ENCODE measurements at regions not wholly inside any gene's neighbourhood (a gene's known extent, or its start where the extent isn't known, plus 50 kb on each side); places are given as distances from the start of the nearest gene placed in this dataset.

DNA sequence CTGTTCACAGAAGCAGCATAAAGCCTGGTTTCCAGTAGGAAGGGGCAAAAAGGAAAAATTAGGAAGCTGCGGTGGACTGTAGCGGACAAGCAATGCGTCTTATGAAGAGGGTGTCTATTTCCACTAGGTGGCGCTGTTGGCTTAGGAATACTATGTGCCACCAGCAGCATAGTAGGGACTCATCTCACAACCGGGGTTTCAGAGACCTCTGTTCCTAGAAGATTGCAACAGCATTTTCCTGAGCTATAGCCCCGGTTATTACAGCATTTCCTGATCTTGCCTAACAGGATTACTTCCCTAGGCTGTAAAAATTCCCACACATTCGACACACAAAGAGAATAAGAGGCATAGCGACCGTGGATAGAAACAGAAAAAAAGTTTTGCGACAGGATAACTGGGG is 683.0 kb downstream of the TBL1XR1 start:
- peak overlapping the region; percentile 13; the same call in 1 of the 2 replicates for H3K27ac Mint-ChIP-seq
- peak overlapping the region; percentile 83; the same call in 1 of the 2 replicates for H3K4me3 Mint-ChIP-seq
- TF ChIP-seq, protein P1, sequence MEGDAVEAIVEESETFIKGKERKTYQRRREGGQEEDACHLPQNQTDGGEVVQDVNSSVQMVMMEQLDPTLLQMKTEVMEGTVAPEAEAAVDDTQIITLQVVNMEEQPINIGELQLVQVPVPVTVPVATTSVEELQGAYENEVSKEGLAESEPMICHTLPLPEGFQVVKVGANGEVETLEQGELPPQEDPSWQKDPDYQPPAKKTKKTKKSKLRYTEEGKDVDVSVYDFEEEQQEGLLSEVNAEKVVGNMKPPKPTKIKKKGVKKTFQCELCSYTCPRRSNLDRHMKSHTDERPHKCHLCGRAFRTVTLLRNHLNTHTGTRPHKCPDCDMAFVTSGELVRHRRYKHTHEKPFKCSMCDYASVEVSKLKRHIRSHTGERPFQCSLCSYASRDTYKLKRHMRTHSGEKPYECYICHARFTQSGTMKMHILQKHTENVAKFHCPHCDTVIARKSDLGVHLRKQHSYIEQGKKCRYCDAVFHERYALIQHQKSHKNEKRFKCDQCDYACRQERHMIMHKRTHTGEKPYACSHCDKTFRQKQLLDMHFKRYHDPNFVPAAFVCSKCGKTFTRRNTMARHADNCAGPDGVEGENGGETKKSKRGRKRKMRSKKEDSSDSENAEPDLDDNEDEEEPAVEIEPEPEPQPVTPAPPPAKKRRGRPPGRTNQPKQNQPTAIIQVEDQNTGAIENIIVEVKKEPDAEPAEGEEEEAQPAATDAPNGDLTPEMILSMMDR (IDR thresholded peaks at IDR 0.05), result peak; percentile 89
- peaks cover 15% of the 10 kb centered on the region; the same call in 1 of the 2 replicates for H3K4me1 Mint-ChIP-seq (ENCODE audit: low read depth)
- H3K36me3 Mint-ChIP-seq (ENCODE audit: low read depth), result no peaks in the 10 kb centered on the region
- peaks cover 1% of the 10 kb centered on the region for H3K27me3 Mint-ChIP-seq (ENCODE audit: insufficient read depth)
- DNase-seq, result no peak
- H3K9me3 Mint-ChIP-seq, result peaks cover 8% of the 10 kb centered on the region; the same call in 1 of the 2 replicates

DNA sequence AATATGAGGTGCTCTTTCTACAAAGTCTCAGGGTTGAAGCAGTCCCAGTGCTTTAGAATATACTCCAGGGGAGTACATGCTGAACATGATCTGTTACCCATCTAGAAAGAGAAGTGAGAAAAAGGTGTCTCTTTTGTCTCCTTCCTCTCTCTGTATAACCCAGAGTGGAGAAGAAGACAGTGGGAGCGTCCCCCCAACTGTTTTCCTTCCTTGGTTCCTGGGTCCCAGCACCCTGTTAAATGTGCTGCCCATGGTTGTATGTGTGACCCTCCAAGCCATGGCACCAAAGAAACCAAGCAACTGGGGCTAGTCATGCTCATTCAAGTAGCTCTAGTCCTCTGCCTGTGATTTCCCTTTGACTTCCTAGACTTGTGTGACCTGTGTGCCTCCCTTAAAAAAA is 683.7 kb downstream of the TBL1XR1 start:
- Mint-ChIP-seq H3K4me1 (ENCODE audit: low read depth) (peaks cover 15% of the 10 kb centered on the region; the same call in 1 of the 2 replicates), H3K36me3 (ENCODE audit: low read depth) (no peaks in the 10 kb centered on the region), H3K27ac (no peak overlapping the region), H3K27me3 (ENCODE audit: insufficient read depth) (peaks cover 5% of the 10 kb centered on the region), H3K9me3 (peaks cover 8% of the 10 kb centered on the region; the same call in 1 of the 2 replicates), H3K4me3 (no peak overlapping the region)
- no peak for DNase-seq
- TF ChIP-seq, protein P1 (IDR thresholded peaks at IDR 0.05), result no peak

DNA sequence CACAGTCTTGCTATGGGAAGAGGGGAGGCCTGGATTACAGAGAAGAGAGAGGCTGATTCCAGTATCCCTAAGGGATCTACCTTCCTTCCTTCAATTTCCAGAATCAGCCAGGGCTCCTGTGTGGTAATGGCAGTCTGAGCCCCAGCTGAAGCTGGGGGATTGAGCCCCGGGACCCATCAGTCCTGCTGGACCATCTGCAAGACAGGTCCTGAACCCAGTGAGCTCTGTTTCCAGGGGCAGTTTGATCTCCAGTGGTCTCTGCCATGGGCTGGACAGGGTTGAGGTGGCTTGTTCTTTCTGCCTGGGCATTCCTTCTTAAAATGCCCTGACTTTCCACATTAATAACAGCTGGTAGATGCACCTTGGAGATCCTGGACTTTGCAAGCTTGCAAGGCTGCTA is 685.2 kb downstream of the TBL1XR1 start:
- peaks cover 8% of the 10 kb centered on the region; the same call in 1 of the 2 replicates for H3K9me3 Mint-ChIP-seq
- H3K27ac Mint-ChIP-seq, result no peak overlapping the region

DNA sequence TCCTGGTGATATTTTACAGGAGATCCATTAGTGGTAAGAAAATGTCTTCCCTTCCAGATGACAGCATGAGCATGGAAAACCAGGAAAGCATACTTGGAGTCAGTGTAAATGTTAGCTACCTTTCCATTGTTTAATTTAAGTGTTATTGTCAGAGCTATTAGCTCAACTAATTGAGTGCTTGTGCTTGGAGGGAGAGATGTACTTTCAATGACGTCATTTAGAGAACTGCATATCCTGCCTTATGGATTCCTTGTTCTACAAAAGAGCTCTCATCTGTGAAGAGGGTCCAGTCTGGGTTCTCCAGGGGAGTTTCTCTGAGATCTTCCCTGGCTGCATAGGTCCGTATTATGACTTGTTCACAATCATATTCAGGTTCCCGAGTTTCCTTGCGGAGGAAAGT is 687.2 kb downstream of the TBL1XR1 start:
- DNase-seq, result no peak
- Mint-ChIP-seq H3K36me3 (ENCODE audit: low read depth) (no peaks in the 10 kb centered on the region), H3K4me1 (ENCODE audit: low read depth) (peaks cover 10% of the 10 kb centered on the region; the same call in 1 of the 2 replicates), H3K27ac (no peak overlapping the region), H3K27me3 (ENCODE audit: insufficient read depth) (peaks cover 5% of the 10 kb centered on the region), H3K9me3 (peaks cover 8% of the 10 kb centered on the region; the same call in 1 of the 2 replicates), H3K4me3 (no peak overlapping the region)
- TF ChIP-seq, protein P1 (IDR thresholded peaks at IDR 0.05), result no peak

More for the DNA sequence above, 685.2 kb downstream of the TBL1XR1 start:
- Mint-ChIP-seq H3K36me3 (ENCODE audit: low read depth) (no peaks in the 10 kb centered on the region), H3K27me3 (ENCODE audit: insufficient read depth) (peaks cover 5% of the 10 kb centered on the region), H3K4me3 (no peak overlapping the region), H3K4me1 (ENCODE audit: low read depth) (peaks cover 15% of the 10 kb centered on the region; the same call in 1 of the 2 replicates)
- no peak for DNase-seq
- TF ChIP-seq, protein P1 (IDR thresholded peaks at IDR 0.05), result no peak

DNA sequence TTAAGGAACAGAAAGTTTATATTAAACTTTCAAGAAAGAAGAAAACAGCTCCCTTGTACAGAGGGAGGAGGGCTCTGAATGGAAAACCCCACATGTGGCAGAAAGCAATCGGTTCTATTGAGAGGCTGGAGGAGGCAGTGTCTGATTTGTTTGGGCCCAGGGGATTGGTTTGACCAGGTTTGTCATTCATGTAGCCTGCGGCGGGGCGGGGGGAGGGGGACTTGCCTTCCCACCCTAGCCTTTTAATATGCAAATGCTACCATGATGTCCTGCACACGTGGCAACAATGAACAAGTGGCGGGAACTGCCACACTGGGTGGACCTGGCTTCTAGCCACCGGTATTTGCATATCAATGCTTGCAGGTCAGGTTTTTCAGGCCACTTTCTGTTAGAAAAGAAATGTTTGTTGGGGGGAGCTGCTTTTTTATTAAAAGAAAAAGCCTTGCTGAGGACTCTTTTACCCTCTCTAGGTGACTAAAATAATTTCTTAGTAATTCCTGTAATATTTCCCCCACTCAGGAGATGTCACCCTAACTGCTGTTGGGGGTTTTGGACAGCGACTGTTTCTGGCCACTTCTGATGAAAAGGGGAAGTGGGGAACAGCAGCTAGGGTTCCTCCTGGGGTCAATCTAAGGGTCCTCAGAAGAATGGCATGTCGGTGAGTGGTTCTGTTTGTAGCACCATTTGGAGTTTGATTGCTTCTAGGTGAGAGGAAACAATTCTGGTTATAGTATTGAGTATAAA is 691.2 kb downstream of the TBL1XR1 start:
- Mint-ChIP-seq H3K27me3 (ENCODE audit: insufficient read depth) (peaks cover 3% of the 10 kb centered on the region; the same call in 1 of the 2 replicates), H3K27ac (no peak overlapping the region), H3K36me3 (ENCODE audit: low read depth) (no peaks in the 10 kb centered on the region), H3K4me3 (no peak overlapping the region), H3K4me1 (ENCODE audit: low read depth) (no peaks in the 10 kb centered on the region), H3K9me3 (no peaks in the 10 kb centered on the region)
- TF ChIP-seq, protein P1 (IDR thresholded peaks at IDR 0.05), result no peak
- no peak for DNase-seq
